ENCODE measurements at regions not wholly inside any gene's neighbourhood (a gene's known extent, or its start where the extent isn't known, plus 50 kb on each side); places are given as distances from the start of the nearest gene placed in this dataset.
"Not testable (repeated sequence)": the region's sequence is repeated elsewhere in the genome, so short reads cannot be mapped to it uniquely, and the experiment has no call there.

DNA sequence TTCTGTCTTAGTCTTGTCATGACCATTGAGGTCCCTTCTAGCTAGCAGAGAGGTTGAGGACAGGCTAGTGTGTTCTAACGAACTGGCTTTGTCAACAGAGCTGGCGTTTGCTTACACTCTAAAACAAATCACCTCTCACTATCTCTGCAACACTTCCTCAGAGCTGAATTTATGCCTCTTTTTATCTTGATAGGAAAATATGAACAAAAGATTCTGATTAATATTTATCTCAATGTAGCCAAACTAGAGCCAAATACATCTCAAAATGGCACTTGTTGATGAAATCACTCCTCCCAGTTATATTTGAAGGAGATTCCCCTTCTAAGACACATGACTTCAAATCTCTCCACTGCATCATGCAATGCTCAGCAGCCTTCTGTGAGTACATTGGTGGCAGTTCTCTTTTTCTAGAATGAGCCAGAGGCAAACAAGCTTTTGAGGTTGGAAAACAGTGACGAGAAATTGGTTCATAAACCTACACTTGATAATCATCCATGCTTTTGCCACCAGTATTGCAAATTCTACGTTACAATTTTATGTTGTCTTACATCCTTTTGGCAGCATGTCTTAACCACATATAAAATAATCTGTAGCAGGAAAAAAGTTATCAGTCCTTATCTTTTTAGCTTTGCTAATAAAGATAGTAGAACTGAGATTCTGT is 615.7 kb upstream of the CITED2 start:
- DNase-seq, result no peak

DNA sequence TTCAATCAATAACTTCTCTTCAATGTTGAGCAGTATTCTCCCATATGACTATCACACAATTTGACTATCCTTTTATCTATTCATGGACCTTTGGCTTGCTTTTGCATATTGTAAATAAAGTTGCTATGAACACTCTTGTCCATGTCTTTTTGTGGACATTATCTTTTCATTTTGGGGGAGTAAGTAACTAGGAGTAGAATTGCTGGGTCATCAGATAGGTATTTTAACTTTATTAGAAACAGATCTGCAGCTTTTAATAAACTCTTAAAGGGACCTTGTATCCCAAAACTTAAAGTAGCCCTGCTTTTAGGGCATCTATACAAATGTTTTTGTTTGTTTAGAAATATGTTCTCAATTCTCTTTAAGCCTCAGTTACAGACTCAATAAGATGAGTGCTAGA is 614.2 kb upstream of the CITED2 start:
- no peak for DNase-seq

DNA sequence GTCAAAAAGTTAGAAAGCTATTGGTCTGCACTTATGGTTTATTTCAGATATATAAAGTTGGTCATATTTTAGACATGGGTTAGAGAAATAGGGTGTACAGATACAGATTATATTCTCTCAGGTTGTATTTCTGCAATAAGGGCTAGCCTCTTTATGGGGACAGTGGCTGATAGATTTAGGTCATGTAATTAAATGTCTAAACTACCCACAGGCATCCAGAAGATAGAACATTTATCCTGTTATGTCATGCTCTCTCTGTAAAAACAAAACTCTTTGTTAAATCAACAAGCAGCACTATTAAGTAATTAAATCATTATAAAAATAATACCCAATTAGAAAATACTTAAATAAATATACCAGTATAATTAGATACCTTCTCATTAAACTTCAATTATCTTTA is 612.6 kb upstream of the CITED2 start:
- no peak for DNase-seq

DNA sequence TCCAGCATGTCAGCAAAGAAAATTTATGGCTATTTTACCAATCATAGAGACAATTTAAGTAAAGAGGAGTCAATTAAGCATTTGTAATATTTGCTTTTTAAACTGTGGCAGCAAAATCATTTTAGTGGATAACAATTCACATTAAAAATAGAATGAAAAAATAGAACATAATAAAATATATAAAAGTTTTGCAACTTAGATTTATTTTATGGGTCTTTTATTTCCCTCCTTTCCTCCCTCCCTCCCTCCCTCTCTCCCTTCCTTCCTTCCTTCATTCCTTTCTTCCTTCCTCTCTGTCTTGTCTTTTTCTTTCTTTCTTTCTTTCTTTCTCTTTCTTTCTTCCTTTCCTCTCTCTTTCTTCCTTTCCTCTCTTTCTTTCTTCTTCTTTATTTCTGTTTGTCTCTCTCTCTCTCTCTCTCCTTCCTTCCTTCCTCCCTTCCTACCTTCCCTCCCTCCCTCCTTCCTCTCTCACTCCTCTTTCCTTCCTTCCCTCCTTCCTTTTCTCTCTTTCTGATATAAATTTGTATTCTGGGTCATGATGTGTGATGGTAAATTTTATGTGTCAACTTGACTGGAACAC is 610.9 kb upstream of the CITED2 start:
- DNase-seq, result no peak

DNA sequence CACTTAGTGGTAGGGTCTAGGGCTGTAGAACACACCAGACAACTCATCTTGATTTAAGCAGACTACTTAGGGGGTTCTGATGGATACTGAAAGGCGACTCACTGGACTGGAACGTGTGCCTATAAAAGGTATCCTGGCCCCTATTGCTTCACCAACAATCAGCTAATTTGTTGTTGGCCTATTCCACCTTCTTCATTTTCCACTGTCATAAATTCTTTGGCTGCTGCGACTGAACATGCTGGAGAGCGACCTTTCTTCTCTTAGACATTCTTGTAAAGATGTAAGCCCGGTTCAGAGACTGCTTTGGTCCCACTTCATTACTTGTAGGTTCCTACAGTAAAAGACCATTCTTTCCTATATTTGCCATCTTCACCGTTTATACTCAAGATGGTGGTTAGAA is 609.9 kb upstream of the CITED2 start:
- no peak for DNase-seq

DNA sequence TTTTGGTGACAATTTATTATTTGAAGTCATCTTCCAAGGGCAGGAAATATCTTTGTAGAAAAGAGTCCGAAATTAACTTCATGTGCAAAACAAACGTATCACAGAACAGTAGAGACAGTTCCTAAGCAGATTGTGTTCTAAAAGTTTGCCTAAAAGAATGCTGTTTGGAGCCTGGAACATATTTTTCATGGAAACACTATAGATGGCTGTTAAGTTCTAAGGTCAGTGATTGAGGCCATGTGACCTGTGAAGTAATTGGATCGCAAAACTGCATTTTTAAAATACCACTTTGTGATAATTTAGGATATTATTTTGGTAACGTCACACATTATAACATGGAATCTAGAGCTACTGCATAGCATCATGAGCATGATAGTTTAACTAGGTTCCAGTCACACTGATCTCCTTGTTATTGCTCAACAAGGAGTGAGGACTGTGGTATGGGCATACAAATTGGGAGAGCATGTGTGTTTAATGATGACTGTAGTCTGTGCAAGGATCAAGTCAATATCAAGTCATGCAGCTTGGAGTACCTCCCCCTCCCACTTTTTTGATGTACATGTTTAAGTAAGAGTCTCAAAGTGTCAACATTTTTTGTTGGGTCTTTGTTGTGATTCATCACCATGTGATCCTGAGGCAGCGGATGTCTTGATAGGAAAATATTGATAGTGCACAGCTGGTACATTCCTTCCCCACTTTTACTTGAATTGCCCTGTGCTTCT is 609.3 kb upstream of the CITED2 start:
- no peak for DNase-seq

DNA sequence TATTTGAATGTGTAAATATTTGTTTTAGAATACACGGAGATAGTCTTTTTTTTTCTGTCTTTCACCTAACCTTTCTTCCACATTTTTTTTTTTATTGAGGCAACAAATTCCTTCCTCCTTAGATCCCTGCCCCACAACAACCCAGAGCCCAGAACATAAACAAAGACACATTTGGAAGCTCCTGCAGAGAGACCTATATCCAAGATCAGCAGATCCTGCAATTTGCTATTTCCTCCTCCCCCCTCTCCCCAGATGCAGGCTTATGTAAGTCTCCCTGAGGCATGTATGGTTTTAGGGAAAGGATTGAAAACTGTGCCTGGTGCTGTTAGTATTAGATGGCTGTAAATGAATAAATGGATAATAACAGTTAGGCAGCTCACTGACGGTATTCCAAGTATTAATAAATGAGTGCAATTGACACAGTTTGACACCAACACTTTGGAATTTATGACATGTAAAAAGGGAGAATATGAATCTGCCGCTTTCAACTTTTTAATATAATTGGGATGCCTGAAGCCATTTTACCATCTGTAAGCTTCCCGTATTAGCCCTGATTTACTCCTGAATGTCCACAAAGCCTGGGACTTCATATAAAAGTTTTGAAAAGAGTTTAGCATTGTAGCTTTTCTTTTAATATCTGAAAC is 608.3 kb upstream of the CITED2 start:
- DNase-seq, result no peak

DNA sequence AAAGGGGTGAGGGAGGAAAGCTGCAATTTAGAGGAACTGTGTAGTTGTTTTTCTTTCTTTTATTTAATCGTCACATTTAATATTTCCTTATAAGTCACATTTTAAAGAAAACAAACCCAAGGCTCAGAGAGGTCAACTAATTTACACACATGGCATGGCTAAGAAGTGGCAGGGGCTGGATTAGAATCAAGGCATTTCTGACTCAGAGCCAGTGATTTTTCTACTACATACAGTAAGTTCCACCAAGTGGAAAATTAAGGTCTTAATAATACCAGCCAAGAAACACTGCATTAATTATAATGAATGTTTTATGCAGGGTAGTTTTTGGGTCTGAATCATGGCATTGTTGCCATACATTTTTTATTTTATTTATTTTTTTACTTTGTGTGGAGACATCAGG is 607.7 kb upstream of the CITED2 start:
- DNase-seq, result no peak

DNA sequence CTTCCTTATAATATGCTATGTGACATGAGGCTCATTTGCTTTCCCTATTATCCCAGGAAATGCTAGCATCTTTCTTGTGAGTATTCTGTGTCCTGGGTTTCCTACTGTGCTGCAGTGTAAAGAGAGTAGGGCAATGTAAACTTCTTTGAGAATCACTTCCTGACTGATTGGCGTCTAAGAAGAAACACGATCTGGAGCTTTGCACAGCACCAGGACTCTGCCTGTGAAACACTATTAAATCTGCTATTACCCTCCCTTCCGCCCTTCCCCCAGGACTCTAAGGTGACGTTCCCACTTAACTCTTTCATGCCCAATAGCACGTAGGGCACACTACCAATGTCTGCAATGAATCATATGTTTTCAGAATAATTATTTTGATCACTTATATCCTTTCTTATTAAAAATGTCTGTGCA is 607.3 kb upstream of the CITED2 start:
- DNase-seq, result no peak

DNA sequence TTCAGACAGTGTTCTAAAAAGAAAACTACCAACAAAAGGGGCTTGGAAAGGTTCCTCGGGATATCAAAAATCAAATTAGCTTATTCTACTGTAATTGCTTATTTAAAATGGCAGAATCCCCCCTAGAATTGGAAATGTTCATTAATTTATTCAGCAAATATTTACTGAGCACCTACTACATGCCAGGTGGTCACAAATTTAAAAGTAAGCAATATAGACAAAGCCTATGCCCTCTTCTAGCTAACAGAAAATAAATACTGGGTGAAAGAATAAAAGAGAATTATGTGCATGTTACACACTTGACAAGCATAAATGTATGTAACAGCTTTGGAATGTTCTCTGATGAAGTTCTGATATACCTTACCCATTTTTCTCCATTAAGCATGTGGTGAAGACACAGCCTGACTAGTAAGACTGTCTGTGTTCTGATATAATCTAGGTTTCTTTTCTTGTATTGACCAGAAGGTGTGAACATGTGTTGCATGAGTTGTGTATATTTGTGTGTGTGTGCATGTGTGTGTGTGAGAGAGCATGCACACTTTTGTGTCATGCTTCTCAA is 606.7 kb upstream of the CITED2 start:
- no peak for DNase-seq

DNA sequence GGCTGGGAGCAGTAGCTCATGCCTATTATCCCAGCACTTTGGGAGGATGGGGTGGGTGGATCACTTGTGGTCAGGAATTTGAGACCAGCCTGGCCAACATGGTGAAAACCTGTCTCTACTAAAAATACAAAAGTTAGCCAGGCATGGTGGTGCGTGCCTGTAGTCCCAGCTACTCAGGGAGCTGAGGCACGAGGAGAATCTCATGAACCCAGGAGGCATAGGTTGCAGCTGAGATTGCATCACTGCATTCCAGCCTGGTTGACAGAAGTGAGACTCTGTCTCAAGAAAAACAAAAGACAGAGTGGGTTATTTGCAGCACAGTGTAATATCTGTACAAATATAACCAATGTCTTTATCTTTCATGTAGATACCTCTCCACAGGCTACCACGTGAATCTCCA is 606.2 kb upstream of the CITED2 start:
- DNase-seq, result not testable (repeated sequence)

GRCh38 chr6:139979021-139979725 is 604.7 kb upstream of the CITED2 start:
- DNase-seq, result no peak

GRCh38 chr6:139977887-139978332 is 603.5 kb upstream of the CITED2 start:
- DNase-seq, result no peak

DNA sequence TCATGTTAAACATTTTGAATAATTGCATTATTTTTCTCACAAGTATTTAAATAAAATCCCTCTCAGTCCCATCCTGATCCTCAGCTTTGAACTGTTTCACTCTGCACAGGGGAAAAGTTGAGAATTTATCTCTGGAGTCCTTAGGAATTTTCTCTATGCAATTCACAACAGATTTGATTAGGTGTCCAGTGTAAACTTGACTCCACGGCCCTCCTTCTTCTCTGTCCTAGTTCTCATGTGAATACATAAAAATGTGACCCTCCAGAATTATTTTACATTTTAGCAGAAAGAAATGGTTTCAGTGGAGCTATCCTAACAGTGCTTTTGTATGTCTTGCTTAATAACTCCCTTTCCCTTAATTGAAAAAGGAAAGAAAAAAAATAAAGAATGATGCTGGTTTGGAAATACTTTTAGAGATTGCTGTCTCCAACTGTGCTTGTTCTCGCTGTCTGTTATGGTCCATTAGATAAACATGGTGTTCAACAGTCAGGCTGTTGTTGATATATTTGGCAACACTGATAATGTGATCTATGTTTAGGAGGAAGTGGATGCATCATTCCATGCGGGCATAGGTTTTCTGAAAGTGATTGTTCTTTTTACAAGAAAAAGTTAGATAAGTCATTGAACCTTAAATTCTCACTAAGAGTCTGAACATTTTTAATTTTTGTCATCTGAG is 599.4 kb upstream of the CITED2 start:
- DNase-seq, result no peak

DNA sequence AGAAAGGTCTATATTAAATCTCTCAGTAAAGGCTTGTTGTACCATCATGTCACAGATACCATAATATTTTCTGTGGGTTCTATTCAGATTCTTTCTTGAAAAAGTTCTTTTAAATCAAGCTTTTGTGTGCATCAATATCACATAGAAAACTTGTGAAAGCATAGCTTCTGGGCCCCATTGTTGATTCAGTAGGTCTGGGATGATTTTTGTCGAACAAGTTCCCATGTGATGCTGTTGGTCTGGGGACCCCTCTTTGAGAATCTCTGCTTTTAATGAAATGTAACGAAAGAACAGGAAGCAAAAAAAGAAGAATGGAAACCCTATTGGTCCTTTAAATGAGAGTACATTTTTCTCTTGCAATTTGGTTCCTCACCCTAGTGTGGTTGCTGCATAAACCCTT is 597.7 kb upstream of the CITED2 start:
- DNase-seq, result no peak

DNA sequence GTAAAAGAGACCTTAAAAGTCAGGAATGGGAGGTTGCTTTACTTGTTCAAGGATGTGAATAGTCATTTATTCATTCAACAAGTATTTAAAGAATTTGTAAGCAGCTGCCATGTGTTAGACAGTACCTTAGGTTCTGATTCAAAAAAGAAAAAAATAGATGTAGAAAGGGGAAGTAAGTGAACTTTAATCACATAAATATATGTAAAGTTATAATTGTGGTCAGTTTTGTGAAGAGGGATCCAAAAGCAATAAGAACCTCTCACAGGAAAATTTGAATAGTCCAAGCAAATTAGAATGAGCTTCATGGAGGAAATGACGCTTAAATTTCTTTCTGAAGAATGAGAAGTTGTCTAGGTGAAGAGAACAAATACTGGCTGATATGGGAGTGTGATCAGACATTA is 596.1 kb upstream of the CITED2 start:
- DNase-seq, result no peak

DNA sequence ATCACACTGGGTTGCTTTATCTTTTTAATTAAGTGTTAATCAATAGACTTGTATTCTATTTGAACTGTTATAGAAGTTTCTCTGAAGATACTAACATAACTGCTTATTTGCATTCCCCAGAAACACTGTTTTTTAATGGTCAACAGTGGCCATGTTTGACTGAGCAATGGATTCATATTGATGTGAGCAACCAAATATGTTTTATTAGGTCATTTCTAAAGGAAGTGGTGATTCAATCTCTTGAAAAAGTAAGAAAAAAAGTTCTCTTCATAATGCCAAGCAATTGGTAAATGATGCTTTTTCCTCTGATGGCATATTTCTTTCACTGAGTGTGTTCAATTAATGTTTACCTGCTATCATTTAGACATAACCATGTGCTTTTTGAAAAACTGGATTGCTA is 593.0 kb upstream of the CITED2 start:
- no peak for DNase-seq

DNA sequence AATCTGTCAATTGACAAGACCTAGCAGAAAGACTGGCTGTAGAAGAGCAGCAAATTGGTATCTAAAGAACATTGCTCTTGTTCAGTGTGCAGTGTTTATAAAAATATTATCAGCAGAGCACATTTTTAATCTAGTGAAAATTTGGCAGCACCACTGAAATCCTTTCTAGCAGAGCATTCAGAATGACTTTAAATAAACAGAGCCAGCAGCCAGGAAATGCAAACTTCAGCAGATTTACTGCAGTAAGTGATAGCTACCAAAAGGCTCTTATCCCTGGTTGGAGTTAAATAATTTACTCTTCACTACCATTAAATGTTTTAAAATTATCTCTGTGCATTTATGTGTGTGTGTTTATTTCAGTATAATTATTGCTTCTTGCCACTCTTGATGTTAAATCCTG is 590.9 kb upstream of the CITED2 start:
- DNase-seq, result no peak

DNA sequence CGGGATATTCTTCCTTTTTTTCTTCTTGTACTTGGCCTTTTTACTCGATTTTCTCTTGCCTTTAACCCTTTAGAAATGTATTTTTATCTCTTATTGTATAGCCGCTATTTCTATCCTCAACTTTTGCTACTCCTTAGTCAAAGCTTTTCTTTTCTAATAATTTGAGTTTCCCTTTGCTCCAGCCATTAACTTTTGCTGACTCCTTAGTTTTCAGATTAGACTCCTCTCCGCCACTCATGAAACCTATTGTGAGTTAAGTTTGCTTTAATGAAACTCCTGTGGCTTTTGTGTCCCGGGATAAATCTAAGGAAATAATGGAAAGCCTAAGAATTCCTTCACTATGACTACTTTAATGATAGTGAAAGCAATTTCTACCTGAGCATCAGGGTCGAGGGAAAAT is 590.3 kb upstream of the CITED2 start:
- DNase-seq, result no peak

GRCh38 chr6:139962654-139963347 is 588.4 kb upstream of the CITED2 start:
- DNase-seq, result no peak

DNA sequence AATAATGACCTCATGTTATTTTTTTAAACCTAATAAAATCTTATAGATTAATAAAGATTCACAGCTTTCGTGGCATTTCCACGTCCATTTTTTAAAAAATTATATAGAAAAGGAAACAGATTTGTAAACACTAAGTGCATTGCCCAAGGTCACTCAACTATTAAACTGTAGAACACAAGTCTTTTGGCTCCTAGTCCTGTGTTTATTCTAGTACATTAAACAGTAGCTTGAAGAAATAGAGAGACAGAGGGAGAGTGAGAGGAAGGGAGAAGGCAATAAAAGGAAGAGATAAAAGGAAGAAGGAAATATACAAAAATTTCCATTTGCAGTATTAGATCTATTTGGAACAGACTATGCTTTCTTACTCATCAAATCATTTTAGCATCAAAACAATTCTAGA is 586.7 kb upstream of the CITED2 start:
- no peak for DNase-seq

DNA sequence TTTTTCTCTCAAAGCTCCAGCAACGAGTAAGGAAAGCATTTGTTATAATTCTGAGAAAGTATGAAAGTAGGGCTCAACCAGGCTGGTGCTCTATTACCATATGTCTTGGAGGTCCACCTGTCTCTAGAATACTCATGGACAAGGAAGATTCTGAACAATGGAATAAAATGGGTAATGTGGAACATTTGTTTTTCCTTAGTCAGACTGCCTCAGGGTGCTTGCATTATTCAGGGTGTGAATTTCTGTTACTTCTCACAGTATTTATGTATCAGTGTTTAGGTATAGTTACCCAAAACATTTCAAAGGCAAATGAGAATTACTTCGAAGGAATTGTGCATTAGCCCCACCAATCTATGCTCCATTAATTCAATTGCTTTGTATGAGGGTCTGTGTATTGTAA is 586.2 kb upstream of the CITED2 start:
- DNase-seq, result no peak
